Endothelial cell of umbilical vein (primary cell): ENCODE measurements at regions not wholly inside any gene's neighbourhood (a gene's known extent, or its start where the extent isn't known, plus 50 kb on each side); places are given as distances from the start of the nearest gene placed in this dataset.

Experiments used
- BruUV-seq: library from RNA; stranded (reverse); fragments of 400-500 nt; replicated peaks from 2 replicates; lab custom pipeline; 2021; lab: Mats Ljungman, UMichigan
- CTCF ChIA-PET: fragments of 300-600, 350-600 bp; sonication (Branson Sonifier 250); formaldehyde crosslinking; loops from one replicate; lab custom pipeline; 2021; ENCODE audit warnings: antibody characterized with exemption, inconsistent platforms; lab: Charles Lee
- POLR2A ChIA-PET: fragments of 300-600, 350-600 bp; sonication (Branson Sonifier 250); formaldehyde crosslinking; loops from one replicate; lab custom pipeline; 2021; ENCODE audit warnings: antibody characterized with exemption, inconsistent platforms; lab: Charles Lee
- DNase-seq: peaks from one replicate; pipeline ENCODE4 v3.0.0-alpha.2; 2011; ENCODE audit warnings: low read depth, low spot score
- FAIRE-seq: peaks from 2 replicates; lab custom pipeline; 2011; peaks lifted over from hg19 to GRCh38; lab: Jason Lieb, UNC
- H2AFZ ChIP-seq: 2 replicates; pipeline ENCODE4 v1.6.0; 2012; ENCODE audit warnings: low read depth, low read length, control low read depth, inconsistent platforms
- H3K27ac ChIP-seq: 2 replicates; pipeline ENCODE4 v1.5.1; 2011; ENCODE audit warnings: low read depth, mild to moderate bottlenecking, control low read depth, low read length, moderate library complexity; ENCODE audit not compliant: insufficient read depth
- H3K27me3 ChIP-seq, 2 experiments: 2 replicates each; pipeline versions ENCODE4 v1.6.0 to v1.6.1; 2011; ENCODE audit warnings: low read length in 2 of 2, mixed read lengths in 1 of 2; ENCODE audit not compliant: control insufficient read depth in 2 of 2, insufficient read depth in 2 of 2
- H3K36me3 ChIP-seq, 2 experiments: 2 replicates in 1 of 2; 3 replicates in 1 of 2; pipeline ENCODE4 v1.5.1; 2011; ENCODE audit warnings: low read length in 2 of 2, mild to moderate bottlenecking in 1 of 2, moderate library complexity in 1 of 2; ENCODE audit not compliant: control insufficient read depth in 2 of 2, insufficient read depth in 2 of 2; ENCODE audit errors: extremely low read depth in 1 of 2
- H3K4me1 ChIP-seq: 3 replicates; pipeline ENCODE4 v1.5.1; 2011; ENCODE audit warnings: mild to moderate bottlenecking, low read length; ENCODE audit not compliant: control insufficient read depth, insufficient read depth; ENCODE audit errors: extremely low read depth
- H3K4me2 ChIP-seq: 2 replicates; pipeline ENCODE4 v1.6.1; 2011; ENCODE audit warnings: low read length, control low read depth, mixed read lengths; ENCODE audit not compliant: insufficient read depth
- H3K4me3 ChIP-seq, 3 experiments: fragments of 200-600 bp in 1 of 3; sonication (generic), shearing (Covaris generic) in 1 of 3; replicated peaks in 1 of 3; 2 replicates each; pipeline ENCODE4 v1.5.1; 2011 to 2016; ENCODE audit warnings: control low read depth in 3 of 3, low read length in 3 of 3, mild to moderate bottlenecking in 2 of 3, inconsistent platforms in 1 of 3, low read depth in 1 of 3, moderate library complexity in 1 of 3; ENCODE audit not compliant: insufficient read depth in 1 of 3
- H3K79me2 ChIP-seq: 2 replicates; pipeline ENCODE4 v1.6.0; 2012; ENCODE audit warnings: low read length, inconsistent platforms; ENCODE audit not compliant: control insufficient read depth, insufficient read depth
- H3K9ac ChIP-seq: replicated peaks from 2 replicates; pipeline ENCODE3; 2011; ENCODE audit warnings: low read length, control low read depth; ENCODE audit not compliant: insufficient read depth; ENCODE audit errors: extremely low read depth
- H3K9me1 ChIP-seq: replicated peaks from 3 replicates; pipeline ENCODE4 v1.6.0; 2011; ENCODE audit warnings: mild to moderate bottlenecking, low read length; ENCODE audit not compliant: control insufficient read depth, insufficient read depth; ENCODE audit errors: extremely low read depth
- H3K9me3 ChIP-seq: replicated peaks from 2 replicates; pipeline ENCODE4 v1.5.1; 2012; ENCODE audit warnings: low read length, inconsistent platforms; ENCODE audit not compliant: control insufficient read depth, insufficient read depth
- H4K20me1 ChIP-seq: replicated peaks from 2 replicates; pipeline ENCODE3; 2011; ENCODE audit warnings: mild to moderate bottlenecking, low read length; ENCODE audit not compliant: control insufficient read depth, insufficient read depth; ENCODE audit errors: extremely low read depth
- EZH2 ChIP-seq: IDR thresholded peaks from 2 replicates; pipeline ENCODE4 v1.6.1; 2012; ENCODE audit warnings: borderline replicate concordance, low read depth, mild to moderate bottlenecking, moderate library complexity, low read length, inconsistent platforms; ENCODE audit not compliant: severe bottlenecking
- FOS ChIP-seq: IDR thresholded peaks from 2 replicates; pipeline ENCODE4 v1.6.1; 2011; ENCODE audit warnings: mild to moderate bottlenecking, low read length, moderate library complexity, borderline replicate concordance; ENCODE audit not compliant: insufficient read depth
- GATA2 ChIP-seq: IDR thresholded peaks from 2 replicates; pipeline ENCODE4 v1.7.0; 2011; ENCODE audit warnings: low read depth, mild to moderate bottlenecking, moderate library complexity, mixed read lengths, low read length; ENCODE audit not compliant: insufficient read length, insufficient read depth
- JUN ChIP-seq: IDR thresholded peaks from 2 replicates; pipeline ENCODE4 v1.6.1; 2011; ENCODE audit warnings: borderline replicate concordance, low read depth; ENCODE audit not compliant: insufficient read length, insufficient read depth
- MAX ChIP-seq: IDR thresholded peaks from 2 replicates; pipeline ENCODE4 v1.6.1; 2011; ENCODE audit not compliant: insufficient read depth, insufficient read length
- MYC ChIP-seq: IDR thresholded peaks from one replicate; pipeline ENCODE4 v1.6.1; 2011; ENCODE audit warnings: mild to moderate bottlenecking, low read depth, low read length
- POLR2AphosphoS5 ChIP-seq: IDR thresholded peaks from 2 replicates; pipeline ENCODE4 v1.6.1; 2012; ENCODE audit warnings: low read depth, mild to moderate bottlenecking, control low read depth, low read length, moderate library complexity; ENCODE audit not compliant: insufficient read depth
- dilution Hi-C: fragments of 300-500 bp; cut with MboI; formaldehyde crosslinking; loops from one replicate; pipeline ENCODE4 v1.15.0; 2019; ENCODE audit warnings: low sequenced_read_pairs; ENCODE audit not compliant: extremely low pct_ligation_motif_present
- intact Hi-C: fragments of 100-400 bp; cut with micrococcal nuclease; formaldehyde crosslinking; loops from one replicate; pipeline ENCODE4 v1.10.0; 2022

GRCh38 chr5:54831233-54831632, 154.2 kb downstream of the ESM1 start:
- FAIRE-seq = no peak
- no peak overlapping the region for H3K4me3 ChIP-seq
- ChIA-PET POLR2A (no interaction called here), CTCF (no interaction called here)
- H3K4me2 ChIP-seq = no peak overlapping the region
- TF ChIP-seq MAX (no peak), POLR2AphosphoS5 (no peak), EZH2 (no peak), GATA2 (no peak)
- no peaks in the 10 kb centered on the region for H3K9me1 ChIP-seq
- no TSS peak for BruUV-seq
- H3K4me1 ChIP-seq = peaks cover 31% of the 10 kb centered on the region
- no peaks in the 10 kb centered on the region for H4K20me1 ChIP-seq
- no peaks in the 10 kb centered on the region for H3K9me3 ChIP-seq
- H3K27ac ChIP-seq = no peak overlapping the region
- DNase-seq = no peak
- no peaks in the 10 kb centered on the region for H3K36me3 ChIP-seq
- H2AFZ ChIP-seq = no peak overlapping the region
- H3K9ac ChIP-seq = no peak overlapping the region
- no peaks in the 10 kb centered on the region for H3K27me3 ChIP-seq
- no peaks in the 10 kb centered on the region for H3K79me2 ChIP-seq
- dilution Hi-C loops (no loop called here), intact Hi-C loops (loop anchor here (10.0 kb wide), 1 partner anchor 186 kb away; no protein-coding TSS in a partner anchor)

GRCh38 chr5:54829676-54830535, 155.5 kb downstream of the ESM1 start:
- intact Hi-C loops = loop anchor here (10.0 kb wide), 1 partner anchor 185 kb away; no protein-coding TSS in a partner anchor

More at GRCh38 chr5:54829676-54830535, 155.5 kb downstream of the ESM1 start:
- no peak overlapping the region for H3K4me2 ChIP-seq
- DNase-seq = no peak
- no peaks in the 10 kb centered on the region for H4K20me1 ChIP-seq
- no peaks in the 10 kb centered on the region for H3K9me3 ChIP-seq
- no peaks in the 10 kb centered on the region for H3K27me3 ChIP-seq
- H3K4me1 ChIP-seq = peaks cover 17% of the 10 kb centered on the region
- FAIRE-seq = no peak
- TF ChIP-seq MAX (no peak), EZH2 (no peak), POLR2AphosphoS5 (no peak), JUN (no peak), MYC (no peak), FOS (no peak)
- dilution Hi-C loops = no loop called here
- H3K27ac ChIP-seq = no peak overlapping the region
- H3K9ac ChIP-seq = no peak overlapping the region
- no peaks in the 10 kb centered on the region for H3K36me3 ChIP-seq
- H3K79me2 ChIP-seq = no peaks in the 10 kb centered on the region
- BruUV-seq = no TSS peak
- POLR2A ChIA-PET = no interaction called here
- H3K4me3 ChIP-seq = no peak overlapping the region
- H3K9me1 ChIP-seq = no peaks in the 10 kb centered on the region
- H2AFZ ChIP-seq = no peak overlapping the region
- CTCF ChIA-PET = interaction anchor here (1.4 to 2.5 kb wide), 4 partner anchors 9 to 313 kb away, joined by 4 to 7 read pairs (median 5); no protein-coding TSS in a partner anchor
